ENCODE measurements at regions not wholly inside any gene's neighbourhood (a gene's known extent, or its start where the extent isn't known, plus 50 kb on each side); places are given as distances from the start of the nearest gene placed in this dataset.

GRCh38 chr20:22496817-22497216 is 87.6 kb downstream of the FOXA2 start:
- H3K4me3 ChIP-seq (ENCODE audit: low read length), result no peak overlapping the region
- DNase-seq (ENCODE audit: low read depth), result no peak
- TF ChIP-seq CTCF (conservative IDR thresholded peaks at IDR 0.05; ENCODE audit: low read depth, low read length), result no peak

GRCh38 chr20:22495789-22496188 is 88.6 kb downstream of the FOXA2 start:
- no peak for TF ChIP-seq CTCF (conservative IDR thresholded peaks at IDR 0.05; ENCODE audit: low read depth, low read length)
- no peak overlapping the region for H3K4me3 ChIP-seq (ENCODE audit: low read length)
- DNase-seq (ENCODE audit: low read depth), result no peak

- no peak for TF ChIP-seq CTCF (conservative IDR thresholded peaks at IDR 0.05; ENCODE audit: low read depth, low read length)
- DNase-seq (ENCODE audit: low read depth), result no peak
- no peak overlapping the region for H3K4me3 ChIP-seq (ENCODE audit: low read length)
These were observed 89.2 kb downstream of the FOXA2 start for GRCh38 chr20:22495172-22495571.

- H3K4me3 ChIP-seq (ENCODE audit: low read length), result no peak overlapping the region
- DNase-seq (ENCODE audit: low read depth), result no peak
- no peak for TF ChIP-seq CTCF (conservative IDR thresholded peaks at IDR 0.05; ENCODE audit: low read depth, low read length)
These were observed 91.9 kb downstream of the FOXA2 start for GRCh38 chr20:22492497-22492896.

GRCh38 chr20:22491194-22491505 is 93.2 kb downstream of the FOXA2 start:
- no peak for TF ChIP-seq CTCF (conservative IDR thresholded peaks at IDR 0.05; ENCODE audit: low read depth, low read length)
- no peak overlapping the region for H3K4me3 ChIP-seq (ENCODE audit: low read length)
- DNase-seq (ENCODE audit: low read depth), result no peak

DNA sequence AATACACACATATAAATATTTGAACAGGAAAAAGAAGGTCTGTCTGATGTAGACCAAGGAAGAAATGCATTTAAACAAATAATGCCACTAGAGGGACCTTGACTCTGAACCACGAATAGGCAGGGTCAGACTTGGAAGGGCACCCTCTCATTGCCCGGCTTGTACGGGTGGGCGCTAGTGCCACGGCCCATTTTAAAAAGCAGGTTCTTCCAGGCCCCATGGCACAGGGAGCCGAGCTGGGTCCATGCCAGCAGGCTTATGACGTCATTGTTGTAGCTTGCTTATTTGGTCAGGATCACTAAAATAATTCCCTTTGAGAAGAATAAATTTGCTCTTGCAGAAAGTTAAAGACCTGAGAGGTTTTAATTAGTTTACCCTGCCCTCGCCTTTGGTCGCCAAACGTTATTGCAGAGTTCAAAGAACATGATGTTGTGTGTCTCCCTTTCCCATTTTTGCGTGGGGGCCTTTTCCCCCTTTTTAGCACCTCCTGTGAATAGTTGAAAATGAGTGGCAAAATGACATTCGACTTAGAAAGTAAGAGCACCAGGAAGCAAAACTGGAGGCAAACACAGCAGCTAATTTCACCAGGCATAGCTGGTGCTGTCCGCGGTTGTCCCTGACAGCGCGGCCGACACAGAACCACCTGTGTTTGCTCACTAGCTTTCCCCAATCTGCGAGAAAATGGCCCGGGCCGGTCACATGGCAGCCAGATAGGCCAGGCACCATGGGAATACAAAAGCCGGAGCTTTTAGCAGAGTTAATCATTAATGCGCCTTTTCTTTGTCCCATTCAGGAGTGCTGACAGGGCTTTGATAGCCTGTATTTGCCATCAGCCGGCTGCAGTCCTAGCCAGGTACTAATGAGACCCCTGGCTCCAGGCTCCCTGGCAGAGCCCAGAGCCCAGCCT is 93.8 kb downstream of the FOXA2 start:
- DNase-seq (ENCODE audit: low read depth), result no peak
- H3K4me3 ChIP-seq (ENCODE audit: low read length), result no peak overlapping the region
- TF ChIP-seq CTCF (conservative IDR thresholded peaks at IDR 0.05; ENCODE audit: low read depth, low read length), result no peak

- no peak overlapping the region for H3K4me3 ChIP-seq (ENCODE audit: low read length)
- TF ChIP-seq CTCF (conservative IDR thresholded peaks at IDR 0.05; ENCODE audit: low read depth, low read length), result no peak
- DNase-seq (ENCODE audit: low read depth), result no peak
These were observed 94.6 kb downstream of the FOXA2 start for GRCh38 chr20:22489626-22490286.
